ENCODE measurements at regions not wholly inside any gene's neighbourhood (a gene's known extent, or its start where the extent isn't known, plus 50 kb on each side); places are given as distances from the start of the nearest gene placed in this dataset.

DNA sequence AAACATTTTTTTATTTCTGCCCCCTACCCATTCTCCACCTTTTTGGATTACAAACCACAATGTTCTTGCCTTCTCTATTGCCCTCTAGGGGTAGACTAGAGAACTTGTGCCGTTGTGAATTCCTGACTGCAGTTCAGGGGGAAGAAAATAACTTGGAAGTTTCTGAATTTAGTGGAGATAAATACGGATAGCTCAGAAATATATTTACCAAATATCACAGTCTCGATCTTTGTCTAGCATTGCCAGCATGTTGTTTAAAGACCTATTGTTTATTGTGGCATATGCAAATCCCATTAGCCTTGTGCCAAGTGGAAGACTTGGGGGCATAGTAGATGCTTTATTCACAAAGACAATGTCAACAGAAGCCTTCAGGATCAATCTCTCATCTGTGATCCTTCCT lies 154.1 kb upstream of the MMS22L start:
- TF ChIP-seq, protein P1, sequence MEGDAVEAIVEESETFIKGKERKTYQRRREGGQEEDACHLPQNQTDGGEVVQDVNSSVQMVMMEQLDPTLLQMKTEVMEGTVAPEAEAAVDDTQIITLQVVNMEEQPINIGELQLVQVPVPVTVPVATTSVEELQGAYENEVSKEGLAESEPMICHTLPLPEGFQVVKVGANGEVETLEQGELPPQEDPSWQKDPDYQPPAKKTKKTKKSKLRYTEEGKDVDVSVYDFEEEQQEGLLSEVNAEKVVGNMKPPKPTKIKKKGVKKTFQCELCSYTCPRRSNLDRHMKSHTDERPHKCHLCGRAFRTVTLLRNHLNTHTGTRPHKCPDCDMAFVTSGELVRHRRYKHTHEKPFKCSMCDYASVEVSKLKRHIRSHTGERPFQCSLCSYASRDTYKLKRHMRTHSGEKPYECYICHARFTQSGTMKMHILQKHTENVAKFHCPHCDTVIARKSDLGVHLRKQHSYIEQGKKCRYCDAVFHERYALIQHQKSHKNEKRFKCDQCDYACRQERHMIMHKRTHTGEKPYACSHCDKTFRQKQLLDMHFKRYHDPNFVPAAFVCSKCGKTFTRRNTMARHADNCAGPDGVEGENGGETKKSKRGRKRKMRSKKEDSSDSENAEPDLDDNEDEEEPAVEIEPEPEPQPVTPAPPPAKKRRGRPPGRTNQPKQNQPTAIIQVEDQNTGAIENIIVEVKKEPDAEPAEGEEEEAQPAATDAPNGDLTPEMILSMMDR (IDR thresholded peaks at IDR 0.05): peak; percentile 86
- no peak for TF ChIP-seq EZH2 (IDR thresholded peaks at IDR 0.05)
- no peak for TF ChIP-seq EZH2phosphoT487 (IDR thresholded peaks at IDR 0.05)

All from neural progenitor cell (in vitro differentiated cells).